ENCODE measurements at regions not wholly inside any gene's neighbourhood (a gene's known extent, or its start where the extent isn't known, plus 50 kb on each side); places are given as distances from the start of the nearest gene placed in this dataset.

GRCh38 chr13:26957182-26957581, 196.6 kb upstream of the GPR12 start:
- peak; percentile 80 for DNase-seq (ENCODE audit: low read depth)
- H3K4me3 ChIP-seq (ENCODE audit: low read depth, low read length) = no peak overlapping the region
- TF ChIP-seq CTCF (IDR thresholded peaks at IDR 0.05; ENCODE audit: low read depth, low read length) = no peak
- TF ChIP-seq POLR2A (IDR thresholded peaks at IDR 0.05; ENCODE audit: extremely low read depth, insufficient read length) = no peak

GRCh38 chr13:26956522-26957142, 196.0 kb upstream of the GPR12 start:
- no peak overlapping the region for H3K4me3 ChIP-seq (ENCODE audit: low read depth, low read length)
- DNase-seq (ENCODE audit: low read depth) = peak; percentile 52

GRCh38 chr13:26954976-26955375, 194.4 kb upstream of the GPR12 start:
- TF ChIP-seq POLR2A (IDR thresholded peaks at IDR 0.05; ENCODE audit: extremely low read depth, insufficient read length) = no peak
- TF ChIP-seq MYC (IDR thresholded peaks at IDR 0.05; ENCODE audit: low read depth, low read length) = no peak
- TF ChIP-seq MAX (IDR thresholded peaks at IDR 0.05; ENCODE audit: low read depth, low read length) = no peak
- TF ChIP-seq CTCF (IDR thresholded peaks at IDR 0.05; ENCODE audit: low read depth, low read length) = no peak
- DNase-seq (ENCODE audit: low read depth) = no peak
- H3K4me3 ChIP-seq (ENCODE audit: low read depth, low read length) = no peak overlapping the region

More at GRCh38 chr13:26956522-26957142, 196.0 kb upstream of the GPR12 start:
- TF ChIP-seq MYC (IDR thresholded peaks at IDR 0.05; ENCODE audit: low read depth, low read length) = peak; percentile 35; the same call in 1 of the 2 replicates
- no peak for TF ChIP-seq CTCF (IDR thresholded peaks at IDR 0.05; ENCODE audit: low read depth, low read length)
- TF ChIP-seq MAX (IDR thresholded peaks at IDR 0.05; ENCODE audit: low read depth, low read length) = no peak

GRCh38 chr13:26953291-26953690, 192.7 kb upstream of the GPR12 start:
- TF ChIP-seq MAX (IDR thresholded peaks at IDR 0.05; ENCODE audit: low read depth, low read length) (no peak), CTCF (IDR thresholded peaks at IDR 0.05; ENCODE audit: low read depth, low read length) (no peak), POLR2A (IDR thresholded peaks at IDR 0.05; ENCODE audit: extremely low read depth, insufficient read length) (no peak), MYC (IDR thresholded peaks at IDR 0.05; ENCODE audit: low read depth, low read length) (no peak)

GRCh38 chr13:26952551-26953143, 192.1 kb upstream of the GPR12 start:
- no peak for DNase-seq (ENCODE audit: low read depth)
- no peak for TF ChIP-seq CTCF (IDR thresholded peaks at IDR 0.05; ENCODE audit: low read depth, low read length)
- TF ChIP-seq MAX (IDR thresholded peaks at IDR 0.05; ENCODE audit: low read depth, low read length) = no peak
- TF ChIP-seq MYC (IDR thresholded peaks at IDR 0.05; ENCODE audit: low read depth, low read length) = no peak
- no peak for TF ChIP-seq POLR2A (IDR thresholded peaks at IDR 0.05; ENCODE audit: extremely low read depth, insufficient read length)
- H3K4me3 ChIP-seq (ENCODE audit: low read depth, low read length) = no peak overlapping the region

More at GRCh38 chr13:26953291-26953690, 192.7 kb upstream of the GPR12 start:
- no peak for DNase-seq (ENCODE audit: low read depth)
- H3K4me3 ChIP-seq (ENCODE audit: low read depth, low read length) = no peak overlapping the region
